ELR (cell line): ENCODE measurements at regions not wholly inside any gene's neighbourhood (a gene's known extent, or its start where the extent isn't known, plus 50 kb on each side); places are given as distances from the start of the nearest gene placed in this dataset.
"Not testable (repeated sequence)": the region's sequence is repeated elsewhere in the genome, so short reads cannot be mapped to it uniquely, and the experiment has no call there.

ENCODE experiments used
- DNase-seq: peaks from one replicate; pipeline ENCODE4 v3.0.0-alpha.2; 2015; ENCODE audit warnings: low read depth

DNA sequence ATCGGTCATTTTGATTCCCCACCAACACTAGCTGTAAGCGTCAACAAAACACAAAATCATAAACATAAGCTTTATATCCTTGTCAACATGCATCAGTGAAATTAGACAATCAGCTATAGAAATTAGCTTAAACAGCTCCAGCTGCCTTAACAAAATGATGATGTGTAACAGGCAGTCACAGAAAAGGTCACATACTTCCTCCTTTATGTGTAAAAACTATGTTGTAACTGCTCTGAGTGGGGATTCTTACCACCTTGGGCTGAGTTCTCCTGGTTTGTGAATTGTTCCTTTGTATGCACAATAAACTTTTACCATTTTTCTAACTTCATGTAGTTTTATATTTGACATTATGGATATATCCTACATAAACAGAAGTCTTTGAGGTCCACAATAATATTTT lies 73.9 kb upstream of the MAP9 start:
- DNase-seq = no peak

DNA sequence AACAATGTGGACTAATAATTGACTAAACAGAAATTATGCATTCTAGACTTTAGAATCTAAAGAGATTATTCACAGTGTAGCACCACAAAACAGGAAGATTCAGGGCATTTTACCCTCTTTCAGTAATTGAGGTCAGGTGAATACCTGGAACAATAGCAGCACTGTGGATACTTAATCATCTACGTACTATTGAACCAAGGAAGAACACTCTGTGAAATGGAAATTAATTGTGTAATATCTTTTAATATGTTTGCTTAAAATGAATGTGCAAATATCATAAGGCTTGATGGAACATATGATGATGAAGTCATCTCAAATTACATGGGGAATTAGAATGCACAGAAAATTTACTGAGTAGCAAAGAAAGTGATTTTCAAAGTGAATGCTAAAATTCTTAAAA lies 68.5 kb upstream of the MAP9 start:
- no peak for DNase-seq

DNA sequence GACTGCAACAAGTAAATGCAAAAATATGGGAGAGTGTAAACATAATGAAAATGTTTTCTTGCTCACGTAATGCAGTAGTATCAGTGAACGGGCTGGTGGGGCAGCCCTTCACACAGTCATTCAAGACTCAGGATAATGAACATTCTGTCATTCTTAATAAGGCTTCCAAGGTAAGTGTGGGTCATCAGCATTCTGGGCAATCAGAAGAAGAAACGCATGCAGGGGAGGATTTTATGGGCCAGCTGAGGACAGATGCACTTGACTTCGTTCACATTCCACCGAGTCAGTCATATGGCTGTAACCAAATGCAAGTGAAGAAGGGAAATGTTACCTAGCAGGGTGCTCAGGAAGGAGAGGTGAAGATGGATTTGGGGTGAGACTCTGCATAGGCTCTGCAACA lies 68.0 kb upstream of the MAP9 start:
- no peak for DNase-seq

DNA sequence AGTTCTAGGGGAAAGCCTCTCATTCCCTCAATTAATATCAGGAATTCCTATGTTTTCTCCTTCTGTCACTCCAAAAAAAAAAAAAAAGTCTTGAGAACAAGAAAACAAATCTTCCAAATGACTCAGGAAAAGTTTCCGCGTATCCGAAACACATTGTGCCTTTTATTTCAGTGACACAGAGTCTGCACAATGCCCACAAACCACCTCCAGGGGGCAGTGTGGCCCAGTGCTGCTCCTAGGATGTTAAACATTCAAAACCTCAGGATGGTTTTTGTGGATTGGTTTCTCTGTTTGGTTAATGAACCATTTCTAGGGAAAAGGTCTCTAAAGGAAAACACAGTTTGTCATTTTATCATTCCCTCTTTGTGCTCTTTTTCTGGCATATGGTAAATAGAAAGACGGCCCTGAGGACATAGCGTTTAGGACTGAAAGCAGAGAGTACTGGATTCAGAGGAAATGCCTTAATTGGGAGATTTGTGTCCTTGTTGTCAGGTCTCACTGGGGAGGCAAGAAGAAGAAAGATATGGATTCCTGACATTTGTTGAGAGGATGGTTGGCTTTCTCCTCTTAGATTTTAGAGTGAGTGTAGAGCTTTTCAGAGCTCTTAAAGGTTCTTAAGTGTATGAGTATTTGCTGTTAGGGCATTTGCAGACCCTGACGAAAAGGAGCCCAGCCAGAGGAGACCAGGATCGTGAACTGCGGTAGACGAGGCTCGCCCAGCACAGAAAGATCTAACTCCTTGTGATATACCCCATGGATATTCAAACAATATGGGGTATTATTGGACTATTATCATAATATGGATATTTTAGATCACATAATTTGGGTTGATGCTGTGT lies 65.7 kb upstream of the MAP9 start:
- peak; percentile 67 for DNase-seq

DNA sequence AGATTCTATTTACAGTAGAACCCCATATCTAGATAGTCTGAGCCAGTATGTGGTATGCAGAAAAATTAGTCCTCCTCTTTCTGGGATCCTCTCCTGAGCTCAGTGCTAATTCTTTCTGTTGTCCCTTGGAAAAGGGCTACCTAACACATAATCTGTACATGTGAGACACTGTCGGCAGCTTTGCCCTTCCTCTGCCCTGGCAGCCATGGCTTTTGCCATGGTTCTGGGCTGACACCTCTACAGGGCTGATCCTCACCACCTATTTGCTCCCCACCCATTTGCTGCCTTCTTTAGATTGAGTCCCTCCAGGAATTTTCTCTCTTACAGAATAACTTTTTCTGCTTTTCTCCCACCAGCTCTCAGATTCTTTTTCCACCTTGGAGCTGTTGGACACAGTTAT lies 64.7 kb upstream of the MAP9 start:
- no peak for DNase-seq

DNA sequence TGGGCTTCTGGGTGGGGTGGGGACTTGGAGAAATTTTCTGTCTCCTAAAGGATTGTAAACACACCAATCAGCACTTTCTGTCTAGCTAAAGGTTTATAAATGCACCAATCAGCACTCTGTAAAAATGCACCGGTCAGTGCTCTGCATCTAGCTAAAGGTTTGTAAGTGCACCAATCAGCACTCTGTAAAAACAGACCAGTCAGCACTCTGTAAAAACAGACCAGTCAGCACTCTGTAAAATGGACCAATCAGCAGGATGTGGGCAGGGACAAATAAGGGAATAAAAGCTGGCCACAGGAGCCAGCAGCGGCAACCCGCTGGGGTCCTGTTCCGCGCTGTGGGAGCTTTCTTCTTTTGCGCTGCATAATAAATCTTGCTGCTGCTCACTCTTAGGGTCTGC lies 63.0 kb upstream of the MAP9 start:
- DNase-seq = not testable (repeated sequence)

DNA sequence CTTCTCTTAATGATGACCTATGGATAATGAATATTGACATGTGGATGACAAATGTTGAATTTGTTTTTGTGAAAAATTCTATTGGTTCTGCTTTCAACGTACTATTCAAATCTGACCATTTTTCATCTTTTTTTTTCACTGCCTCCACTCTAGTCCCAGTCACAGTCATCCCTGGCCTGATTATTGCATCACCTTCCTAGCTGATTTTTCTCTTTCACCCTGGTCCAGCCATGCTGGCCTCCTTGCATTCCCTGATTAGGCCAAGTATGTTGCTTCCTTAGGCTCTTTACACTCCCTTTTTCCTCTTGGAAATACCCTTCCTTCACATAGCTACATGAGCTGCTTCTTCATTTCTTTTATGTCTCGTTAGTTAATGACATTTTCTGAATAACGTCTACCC lies 58.1 kb upstream of the MAP9 start:
- no peak for DNase-seq

DNA sequence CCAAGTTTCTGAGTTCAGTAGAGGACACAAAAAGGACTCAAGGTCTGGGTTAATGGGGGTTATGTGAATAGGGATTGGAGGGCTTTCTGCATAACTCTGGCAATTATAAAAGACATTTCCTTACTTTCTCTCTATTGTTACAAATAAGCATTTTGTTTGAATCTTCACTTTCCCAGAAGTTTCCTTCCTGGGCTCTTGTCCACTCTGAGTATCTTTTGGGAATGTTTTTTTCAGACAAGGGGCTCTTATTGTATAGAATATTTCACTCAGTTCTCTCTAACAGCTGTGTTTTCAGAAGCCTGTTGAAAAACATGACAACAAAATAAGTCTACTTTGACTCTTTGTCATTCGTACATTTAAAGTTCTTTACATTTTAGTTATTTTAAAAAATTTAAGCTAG lies 57.6 kb upstream of the MAP9 start:
- DNase-seq = no peak

DNA sequence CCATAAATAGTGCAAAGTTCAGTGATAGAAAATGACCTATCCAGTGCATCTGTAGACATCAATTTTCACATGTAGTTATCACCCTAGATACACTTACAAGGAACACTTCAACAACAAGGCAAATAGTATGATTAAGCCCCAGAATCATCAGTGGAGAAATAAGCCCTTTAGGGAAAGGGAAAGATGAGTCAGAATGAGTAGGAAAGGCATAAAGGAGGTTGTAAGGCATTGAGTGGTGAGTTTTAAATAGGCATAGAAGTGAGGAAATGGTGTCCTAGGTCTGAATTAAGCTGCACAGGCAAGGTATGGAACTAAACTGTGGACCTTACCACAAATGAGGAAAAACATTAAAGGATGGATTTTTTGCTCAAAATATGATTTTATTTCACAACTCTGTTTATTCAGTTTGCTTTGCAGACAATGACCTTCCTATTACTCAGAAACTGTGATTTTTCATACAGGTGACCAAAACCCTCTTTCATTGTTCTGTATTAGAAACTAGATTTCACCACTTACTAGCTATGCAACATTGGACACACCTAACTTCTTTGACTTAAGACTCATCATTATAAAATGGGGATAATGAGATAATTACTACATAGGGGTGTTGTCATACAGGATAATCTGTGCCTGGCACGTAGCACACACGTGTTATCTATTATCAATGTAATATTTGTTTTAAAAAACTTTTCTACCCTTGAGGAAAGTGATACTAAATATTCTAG lies 57.0 kb upstream of the MAP9 start:
- peak; percentile 74 for DNase-seq

DNA sequence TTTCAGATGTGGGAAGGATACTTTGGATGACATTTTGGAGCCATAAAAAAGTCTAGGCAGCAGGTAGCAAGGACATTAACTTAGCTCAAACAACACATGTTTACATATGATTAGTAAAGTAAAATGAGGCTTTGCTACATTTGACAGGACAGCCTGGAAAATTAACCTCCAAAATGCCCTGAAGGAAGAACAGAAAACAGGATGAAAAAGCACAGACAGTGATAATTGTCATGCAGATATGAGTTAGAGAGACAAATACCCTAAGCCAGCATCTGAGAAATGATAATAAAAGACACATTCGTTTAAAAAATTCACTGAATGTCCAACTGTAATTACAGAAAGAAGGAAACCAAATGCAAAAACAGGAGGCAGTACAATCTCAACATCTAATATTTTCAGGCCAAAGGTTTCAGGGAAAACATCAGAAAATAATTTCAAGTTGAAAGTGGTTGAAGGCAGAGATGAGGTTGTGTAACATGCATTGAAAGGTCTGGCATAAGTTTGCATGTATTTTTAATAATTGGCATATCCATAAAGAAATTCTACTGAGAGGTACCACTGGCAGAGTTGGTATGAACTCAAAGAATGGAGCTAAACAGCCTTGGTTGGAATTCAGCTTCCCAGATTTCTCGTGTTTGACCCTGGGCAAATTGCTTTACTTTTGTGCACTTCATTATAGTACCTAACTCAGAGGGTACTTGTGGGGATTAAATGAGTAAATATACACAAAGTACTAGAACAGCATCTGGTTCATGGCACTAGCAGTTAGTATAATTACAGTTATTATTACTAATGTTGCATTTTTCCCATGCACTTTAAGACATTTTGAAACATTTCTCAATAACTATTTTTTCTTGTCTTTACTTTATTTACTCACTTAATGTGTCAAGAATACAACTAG lies 54.4 kb upstream of the MAP9 start:
- DNase-seq = no peak

DNA sequence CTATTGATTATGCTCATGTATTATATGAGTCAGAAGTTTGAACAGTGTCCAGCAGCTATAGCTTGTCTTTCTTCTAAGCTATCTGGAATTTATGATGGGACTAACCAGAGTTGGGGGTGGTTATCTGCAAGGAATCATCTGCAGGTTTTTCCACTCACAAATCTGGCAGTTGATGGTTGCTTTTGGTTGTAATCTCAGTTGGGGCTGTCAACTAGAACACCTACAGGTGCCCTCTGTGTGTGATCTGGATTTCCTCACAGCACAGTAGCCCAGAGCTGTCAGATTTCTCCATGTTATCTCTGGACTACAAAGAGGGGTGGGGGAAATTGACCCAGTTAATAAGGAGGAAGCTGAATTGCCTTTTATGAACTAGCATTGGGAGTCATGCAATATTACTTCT lies 51.4 kb upstream of the MAP9 start:
- no peak for DNase-seq

DNA sequence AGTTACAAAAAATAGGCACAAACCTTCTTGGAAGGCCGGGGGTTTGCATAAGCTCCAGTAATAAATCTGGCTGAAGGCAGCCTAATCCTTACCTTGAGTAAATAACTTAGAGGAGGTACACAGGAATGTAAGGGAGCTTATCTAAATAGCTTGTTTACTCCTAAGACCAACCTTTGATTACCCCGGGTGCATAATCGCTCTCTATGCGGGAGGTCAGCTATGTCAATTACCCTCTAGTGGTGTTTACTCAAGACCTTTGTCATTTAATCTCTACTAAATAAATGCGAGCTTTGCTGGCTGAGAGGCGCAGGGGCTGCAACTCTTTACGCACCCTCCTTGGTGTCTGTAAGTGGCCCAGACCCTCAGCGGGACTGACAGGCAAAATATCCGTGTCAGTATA lies 50.2 kb upstream of the MAP9 start:
- no peak for DNase-seq
